SK-N-DZ (cell line): ENCODE measurements at regions not wholly inside any gene's neighbourhood (a gene's known extent, or its start where the extent isn't known, plus 50 kb on each side); places are given as distances from the start of the nearest gene placed in this dataset.

ENCODE experiments used
- DNase-seq: peaks from one replicate; pipeline ENCODE4 v3.0.0-alpha.2; 2015; ENCODE audit warnings: low spot score

GRCh38 chr13:38519229-38519911 lies 167.5 kb upstream of the FREM2 start:
- DNase-seq, result no peak

- no peak for DNase-seq
Measured at GRCh38 chr13:38520041-38520440, 166.8 kb upstream of the FREM2 start.

- no peak for DNase-seq
Measured at GRCh38 chr13:38527140-38527539, 159.7 kb upstream of the FREM2 start.

GRCh38 chr13:38528986-38529385 lies 157.9 kb upstream of the FREM2 start:
- DNase-seq, result no peak

GRCh38 chr13:38530492-38530891 lies 156.4 kb upstream of the FREM2 start:
- no peak for DNase-seq

GRCh38 chr13:38535261-38535660 lies 151.6 kb upstream of the FREM2 start:
- DNase-seq, result no peak

GRCh38 chr13:38537051-38537450 lies 149.8 kb upstream of the FREM2 start:
- DNase-seq, result no peak

- DNase-seq, result no peak
Measured at GRCh38 chr13:38538422-38538821, 148.5 kb upstream of the FREM2 start.

GRCh38 chr13:38539632-38540031 lies 147.2 kb upstream of the FREM2 start:
- no peak for DNase-seq

GRCh38 chr13:38542601-38543000 lies 144.3 kb upstream of the FREM2 start:
- no peak for DNase-seq

- no peak for DNase-seq
Measured at GRCh38 chr13:38543561-38543960, 143.3 kb upstream of the FREM2 start.

- no peak for DNase-seq
Measured at GRCh38 chr13:38563739-38564138, 123.1 kb upstream of the FREM2 start.

GRCh38 chr13:38564256-38565150 lies 122.4 kb upstream of the FREM2 start:
- DNase-seq, result no peak

- no peak for DNase-seq
Measured at GRCh38 chr13:38566023-38566422, 120.9 kb upstream of the FREM2 start.

GRCh38 chr13:38566519-38566918 lies 120.4 kb upstream of the FREM2 start:
- DNase-seq, result no peak

GRCh38 chr13:38570706-38571105 lies 116.2 kb upstream of the FREM2 start:
- DNase-seq, result no peak

- no peak for DNase-seq
Measured at GRCh38 chr13:38575427-38575826, 111.5 kb upstream of the FREM2 start.

- no peak for DNase-seq
Measured at GRCh38 chr13:38577048-38577447, 109.8 kb upstream of the FREM2 start.

GRCh38 chr13:38582133-38582532 lies 104.7 kb upstream of the FREM2 start:
- DNase-seq, result peak; percentile 51

GRCh38 chr13:38590230-38590629 lies 96.6 kb upstream of the FREM2 start:
- DNase-seq, result no peak

GRCh38 chr13:38590796-38591507 lies 95.9 kb upstream of the FREM2 start:
- DNase-seq, result no peak

GRCh38 chr13:38602266-38602665 lies 84.6 kb upstream of the FREM2 start:
- DNase-seq, result no peak
